ENCODE measurements at regions not wholly inside any gene's neighbourhood (a gene's known extent, or its start where the extent isn't known, plus 50 kb on each side); places are given as distances from the start of the nearest gene placed in this dataset.

GRCh38 chr2:43123028-43123427 is 103.4 kb downstream of the ZFP36L2 start:
- no peak overlapping the region for H3K27ac ChIP-seq (ENCODE audit: low read length)
- H3K9me3 ChIP-seq (ENCODE audit: control insufficient read depth, low read depth, low read length), result peaks cover 10% of the 10 kb centered on the region
- no peak overlapping the region for H3K4me3 ChIP-seq (ENCODE audit: low read length)
- DNase-seq, result no peak
- no peaks in the 10 kb centered on the region for H3K36me3 ChIP-seq (ENCODE audit: control insufficient read depth, insufficient read depth, low read length)
- H3K4me1 ChIP-seq (ENCODE audit: control insufficient read depth, insufficient read depth, low read length), result peaks cover 8% of the 10 kb centered on the region
- WGBS (ENCODE audit: insufficient coverage, low lambda C conversion rate), result 100% methylated on average over 1 of the region's 4 CpGs
- H3K27me3 ChIP-seq (ENCODE audit: control insufficient read depth, insufficient read depth, low read length), result no peaks in the 10 kb centered on the region

- Histone ChIP-seq H3K36me3 (ENCODE audit: control insufficient read depth, insufficient read depth, low read length) (no peaks in the 10 kb centered on the region), H3K9me3 (ENCODE audit: control insufficient read depth, low read depth, low read length) (peaks cover 4% of the 10 kb centered on the region), H3K27ac (ENCODE audit: low read length) (no peak overlapping the region), H3K27me3 (ENCODE audit: control insufficient read depth, insufficient read depth, low read length) (no peaks in the 10 kb centered on the region), H3K4me1 (ENCODE audit: control insufficient read depth, insufficient read depth, low read length) (peaks cover under 1% of the 10 kb centered on the region), H3K4me3 (ENCODE audit: low read length) (no peak overlapping the region)
- no CpG with 5 or more reads among the region's 4 CpGs for WGBS (ENCODE audit: insufficient coverage, low lambda C conversion rate)
- DNase-seq, result no peak
Measured at GRCh38 chr2:43121580-43122314, 104.7 kb downstream of the ZFP36L2 start.

GRCh38 chr2:43119303-43119702 is 107.1 kb downstream of the ZFP36L2 start:
- H3K27me3 ChIP-seq (ENCODE audit: control insufficient read depth, insufficient read depth, low read length), result no peaks in the 10 kb centered on the region
- H3K4me1 ChIP-seq (ENCODE audit: control insufficient read depth, insufficient read depth, low read length), result peaks cover 8% of the 10 kb centered on the region
- H3K4me3 ChIP-seq (ENCODE audit: low read length), result no peak overlapping the region
- no peak for DNase-seq
- no peaks in the 10 kb centered on the region for H3K36me3 ChIP-seq (ENCODE audit: control insufficient read depth, insufficient read depth, low read length)
- no peak overlapping the region for H3K27ac ChIP-seq (ENCODE audit: low read length)
- no CpG with 5 or more reads among the region's 1 CpG for WGBS (ENCODE audit: insufficient coverage, low lambda C conversion rate)
- peaks cover 4% of the 10 kb centered on the region for H3K9me3 ChIP-seq (ENCODE audit: control insufficient read depth, low read depth, low read length)

GRCh38 chr2:43117521-43118143 is 108.8 kb downstream of the ZFP36L2 start:
- Histone ChIP-seq H3K27ac (ENCODE audit: low read length) (no peak overlapping the region), H3K9me3 (ENCODE audit: control insufficient read depth, low read depth, low read length) (peaks cover 4% of the 10 kb centered on the region), H3K4me3 (ENCODE audit: low read length) (no peak overlapping the region), H3K36me3 (ENCODE audit: control insufficient read depth, insufficient read depth, low read length) (no peaks in the 10 kb centered on the region), H3K4me1 (ENCODE audit: control insufficient read depth, insufficient read depth, low read length) (peaks cover 8% of the 10 kb centered on the region), H3K27me3 (ENCODE audit: control insufficient read depth, insufficient read depth, low read length) (no peaks in the 10 kb centered on the region)
- WGBS (ENCODE audit: insufficient coverage, low lambda C conversion rate), result 29% methylated on average over 1 of the region's 2 CpGs
- no peak for DNase-seq

GRCh38 chr2:43116988-43117387 is 109.4 kb downstream of the ZFP36L2 start:
- no peaks in the 10 kb centered on the region for H3K36me3 ChIP-seq (ENCODE audit: control insufficient read depth, insufficient read depth, low read length)
- peaks cover 4% of the 10 kb centered on the region for H3K9me3 ChIP-seq (ENCODE audit: control insufficient read depth, low read depth, low read length)
- H3K4me3 ChIP-seq (ENCODE audit: low read length), result no peak overlapping the region
- DNase-seq, result no peak
- peaks cover 8% of the 10 kb centered on the region for H3K4me1 ChIP-seq (ENCODE audit: control insufficient read depth, insufficient read depth, low read length)
- WGBS (ENCODE audit: insufficient coverage, low lambda C conversion rate), result no CpG with 5 or more reads among the region's 3 CpGs
- no peak overlapping the region for H3K27ac ChIP-seq (ENCODE audit: low read length)
- H3K27me3 ChIP-seq (ENCODE audit: control insufficient read depth, insufficient read depth, low read length), result no peaks in the 10 kb centered on the region

- WGBS (ENCODE audit: insufficient coverage, low lambda C conversion rate), result no CpG with 5 or more reads among the region's 5 CpGs
Measured at GRCh38 chr2:43115881-43116280, 110.5 kb downstream of the ZFP36L2 start.

GRCh38 chr2:43114210-43114609 is 112.2 kb downstream of the ZFP36L2 start:
- peaks cover 4% of the 10 kb centered on the region for H3K9me3 ChIP-seq (ENCODE audit: control insufficient read depth, low read depth, low read length)
- DNase-seq, result no peak

More at GRCh38 chr2:43115881-43116280, 110.5 kb downstream of the ZFP36L2 start:
- H3K27ac ChIP-seq (ENCODE audit: low read length), result no peak overlapping the region
- no peak for DNase-seq
- H3K4me1 ChIP-seq (ENCODE audit: control insufficient read depth, insufficient read depth, low read length), result peaks cover 8% of the 10 kb centered on the region
- H3K27me3 ChIP-seq (ENCODE audit: control insufficient read depth, insufficient read depth, low read length), result no peaks in the 10 kb centered on the region
- no peaks in the 10 kb centered on the region for H3K36me3 ChIP-seq (ENCODE audit: control insufficient read depth, insufficient read depth, low read length)
- H3K4me3 ChIP-seq (ENCODE audit: low read length), result no peak overlapping the region
- peaks cover 4% of the 10 kb centered on the region for H3K9me3 ChIP-seq (ENCODE audit: control insufficient read depth, low read depth, low read length)

GRCh38 chr2:43111788-43112554 is 114.4 kb downstream of the ZFP36L2 start:
- H3K27ac ChIP-seq (ENCODE audit: low read length), result no peak overlapping the region
- no peaks in the 10 kb centered on the region for H3K27me3 ChIP-seq (ENCODE audit: control insufficient read depth, insufficient read depth, low read length)
- no peaks in the 10 kb centered on the region for H3K36me3 ChIP-seq (ENCODE audit: control insufficient read depth, insufficient read depth, low read length)
- WGBS (ENCODE audit: insufficient coverage, low lambda C conversion rate), result no CpG with 5 or more reads among the region's 7 CpGs
- peaks cover 19% of the 10 kb centered on the region for H3K4me1 ChIP-seq (ENCODE audit: control insufficient read depth, insufficient read depth, low read length)
- H3K4me3 ChIP-seq (ENCODE audit: low read length), result no peak overlapping the region
- H3K9me3 ChIP-seq (ENCODE audit: control insufficient read depth, low read depth, low read length), result no peaks in the 10 kb centered on the region
- DNase-seq, result no peak

More at GRCh38 chr2:43114210-43114609, 112.2 kb downstream of the ZFP36L2 start:
- Histone ChIP-seq H3K4me3 (ENCODE audit: low read length) (no peak overlapping the region), H3K27me3 (ENCODE audit: control insufficient read depth, insufficient read depth, low read length) (no peaks in the 10 kb centered on the region), H3K27ac (ENCODE audit: low read length) (no peak overlapping the region), H3K36me3 (ENCODE audit: control insufficient read depth, insufficient read depth, low read length) (no peaks in the 10 kb centered on the region), H3K4me1 (ENCODE audit: control insufficient read depth, insufficient read depth, low read length) (peaks cover 17% of the 10 kb centered on the region)

GRCh38 chr2:43110442-43110871 is 115.9 kb downstream of the ZFP36L2 start:
- H3K4me1 ChIP-seq (ENCODE audit: control insufficient read depth, insufficient read depth, low read length), result peaks cover 23% of the 10 kb centered on the region
- no CpG with 5 or more reads among the region's 10 CpGs for WGBS (ENCODE audit: insufficient coverage, low lambda C conversion rate)
- no peaks in the 10 kb centered on the region for H3K9me3 ChIP-seq (ENCODE audit: control insufficient read depth, low read depth, low read length)
- H3K4me3 ChIP-seq (ENCODE audit: low read length), result no peak overlapping the region
- DNase-seq, result no peak
- no peaks in the 10 kb centered on the region for H3K27me3 ChIP-seq (ENCODE audit: control insufficient read depth, insufficient read depth, low read length)
- H3K36me3 ChIP-seq (ENCODE audit: control insufficient read depth, insufficient read depth, low read length), result no peaks in the 10 kb centered on the region
- H3K27ac ChIP-seq (ENCODE audit: low read length), result peak overlapping the region; percentile 8

- Histone ChIP-seq H3K27me3 (ENCODE audit: control insufficient read depth, insufficient read depth, low read length) (no peaks in the 10 kb centered on the region), H3K4me3 (ENCODE audit: low read length) (no peak overlapping the region), H3K9me3 (ENCODE audit: control insufficient read depth, low read depth, low read length) (no peaks in the 10 kb centered on the region), H3K27ac (ENCODE audit: low read length) (peak overlapping the region; percentile 45), H3K4me1 (ENCODE audit: control insufficient read depth, insufficient read depth, low read length) (peaks cover 23% of the 10 kb centered on the region), H3K36me3 (ENCODE audit: control insufficient read depth, insufficient read depth, low read length) (no peaks in the 10 kb centered on the region)
- DNase-seq, result no peak
- no CpG with 5 or more reads among the region's 2 CpGs for WGBS (ENCODE audit: insufficient coverage, low lambda C conversion rate)
Measured at GRCh38 chr2:43109261-43109743, 117.1 kb downstream of the ZFP36L2 start.

All from large intestine (tissue), 3 donors.